HUES64 (cell line): ENCODE measurements at regions not wholly inside any gene's neighbourhood (a gene's known extent, or its start where the extent isn't known, plus 50 kb on each side); places are given as distances from the start of the nearest gene placed in this dataset.

Experiments
- H3K27ac ChIP-seq: 2 replicates; pipeline ENCODE4 v1.7.0; 2013; ENCODE audit warnings: low read depth, low read length, inconsistent platforms
- H3K27me3 ChIP-seq: 2 replicates; pipeline ENCODE4 v1.6.1; 2013; ENCODE audit warnings: mild to moderate bottlenecking, low read length; ENCODE audit not compliant: insufficient read depth
- H3K36me3 ChIP-seq: 2 replicates; pipeline ENCODE4 v1.6.1; 2013; ENCODE audit warnings: mild to moderate bottlenecking, low read length; ENCODE audit not compliant: insufficient read depth
- H3K4me1 ChIP-seq: 2 replicates; pipeline ENCODE4 v1.6.1; 2013; ENCODE audit warnings: mild to moderate bottlenecking, low read length, moderate library complexity; ENCODE audit not compliant: insufficient read depth
- H3K4me3 ChIP-seq: 2 replicates; pipeline ENCODE4 v1.5.1; 2013; ENCODE audit warnings: mild to moderate bottlenecking, low read length, moderate library complexity
- H3K9ac ChIP-seq: 2 replicates; pipeline ENCODE4 v1.6.1; 2013; ENCODE audit warnings: mild to moderate bottlenecking, low read depth, low read length
- H3K9me3 ChIP-seq: 2 replicates; pipeline ENCODE4 v1.6.1; 2013; ENCODE audit warnings: low read depth, low read length; ENCODE audit not compliant: insufficient read depth
- WGBS: fragments of 150-250, 120-280 bp; methylation state at CpG from one replicate; pipeline ENCODE4 v1.1.7; 2013; ENCODE audit warnings: missing lambda C conversion rate; 5-methylcytosine and 5-hydroxymethylcytosine counted together

- 82% methylated on average over 1 of the region's 1 CpG for WGBS
Observed at GRCh38 chr5:125882061-125882460, 541.1 kb upstream of the GRAMD2B start.

GRCh38 chr5:125883223-125883622 is 540.0 kb upstream of the GRAMD2B start:
- WGBS = 92% methylated on average over 2 of the region's 4 CpGs
- no peaks in the 10 kb centered on the region for H3K27me3 ChIP-seq
- no peak overlapping the region for H3K9ac ChIP-seq
- no peak overlapping the region for H3K27ac ChIP-seq
- H3K4me1 ChIP-seq = no peaks in the 10 kb centered on the region
- no peaks in the 10 kb centered on the region for H3K9me3 ChIP-seq
- H3K36me3 ChIP-seq = no peaks in the 10 kb centered on the region
- H3K4me3 ChIP-seq = no peak overlapping the region

More at GRCh38 chr5:125882061-125882460, 541.1 kb upstream of the GRAMD2B start:
- H3K27ac ChIP-seq = no peak overlapping the region
- no peaks in the 10 kb centered on the region for H3K4me1 ChIP-seq
- H3K9me3 ChIP-seq = no peaks in the 10 kb centered on the region
- H3K4me3 ChIP-seq = no peak overlapping the region
- no peaks in the 10 kb centered on the region for H3K27me3 ChIP-seq
- no peaks in the 10 kb centered on the region for H3K36me3 ChIP-seq
- no peak overlapping the region for H3K9ac ChIP-seq

- H3K4me3 ChIP-seq = no peak overlapping the region
- H3K9ac ChIP-seq = no peak overlapping the region
- H3K27me3 ChIP-seq = no peaks in the 10 kb centered on the region
- H3K9me3 ChIP-seq = no peaks in the 10 kb centered on the region
- no peak overlapping the region for H3K27ac ChIP-seq
- no peaks in the 10 kb centered on the region for H3K36me3 ChIP-seq
- no peaks in the 10 kb centered on the region for H3K4me1 ChIP-seq
Observed at GRCh38 chr5:125888358-125888757, 534.9 kb upstream of the GRAMD2B start.

GRCh38 chr5:125890511-125890931 is 532.7 kb upstream of the GRAMD2B start:
- H3K27ac ChIP-seq = no peak overlapping the region
- H3K4me1 ChIP-seq = no peaks in the 10 kb centered on the region
- no peaks in the 10 kb centered on the region for H3K9me3 ChIP-seq

GRCh38 chr5:125891061-125891725 is 532.0 kb upstream of the GRAMD2B start:
- Histone ChIP-seq H3K9ac (no peak overlapping the region), H3K36me3 (no peaks in the 10 kb centered on the region), H3K27me3 (no peaks in the 10 kb centered on the region), H3K27ac (no peak overlapping the region), H3K4me1 (no peaks in the 10 kb centered on the region), H3K4me3 (no peak overlapping the region), H3K9me3 (no peaks in the 10 kb centered on the region)
- WGBS = 94% methylated on average over 2 of the region's 2 CpGs

More at GRCh38 chr5:125890511-125890931, 532.7 kb upstream of the GRAMD2B start:
- no peak overlapping the region for H3K4me3 ChIP-seq
- no peaks in the 10 kb centered on the region for H3K36me3 ChIP-seq
- no peaks in the 10 kb centered on the region for H3K27me3 ChIP-seq
- H3K9ac ChIP-seq = no peak overlapping the region

GRCh38 chr5:125894383-125894782 is 528.8 kb upstream of the GRAMD2B start:
- no peak overlapping the region for H3K9ac ChIP-seq
- WGBS = 89% methylated on average over 1 of the region's 1 CpG
- H3K27ac ChIP-seq = no peak overlapping the region
- H3K36me3 ChIP-seq = no peaks in the 10 kb centered on the region
- no peak overlapping the region for H3K4me3 ChIP-seq
- no peaks in the 10 kb centered on the region for H3K27me3 ChIP-seq
- no peaks in the 10 kb centered on the region for H3K9me3 ChIP-seq
- H3K4me1 ChIP-seq = no peaks in the 10 kb centered on the region

- no peak overlapping the region for H3K27ac ChIP-seq
- no peaks in the 10 kb centered on the region for H3K9me3 ChIP-seq
- H3K27me3 ChIP-seq = no peaks in the 10 kb centered on the region
- 0% methylated on average over 2 of the region's 3 CpGs for WGBS
- H3K4me1 ChIP-seq = no peaks in the 10 kb centered on the region
- no peaks in the 10 kb centered on the region for H3K36me3 ChIP-seq
- H3K9ac ChIP-seq = no peak overlapping the region
- no peak overlapping the region for H3K4me3 ChIP-seq
Observed at GRCh38 chr5:125896368-125896767, 526.8 kb upstream of the GRAMD2B start.

GRCh38 chr5:125897089-125897488 is 526.1 kb upstream of the GRAMD2B start:
- Histone ChIP-seq H3K9ac (no peak overlapping the region), H3K36me3 (no peaks in the 10 kb centered on the region), H3K9me3 (no peaks in the 10 kb centered on the region), H3K27ac (no peak overlapping the region), H3K4me1 (no peaks in the 10 kb centered on the region), H3K4me3 (no peak overlapping the region), H3K27me3 (no peaks in the 10 kb centered on the region)

GRCh38 chr5:125898851-125899405 is 524.3 kb upstream of the GRAMD2B start:
- Histone ChIP-seq H3K9ac (no peak overlapping the region), H3K36me3 (no peaks in the 10 kb centered on the region), H3K4me1 (peaks cover 9% of the 10 kb centered on the region), H3K27me3 (no peaks in the 10 kb centered on the region), H3K9me3 (no peaks in the 10 kb centered on the region), H3K4me3 (no peak overlapping the region), H3K27ac (no peak overlapping the region)
- no CpG with 5 or more reads among the region's 2 CpGs for WGBS

- no peaks in the 10 kb centered on the region for H3K27me3 ChIP-seq
- H3K4me1 ChIP-seq = no peaks in the 10 kb centered on the region
- no peak overlapping the region for H3K9ac ChIP-seq
- no peak overlapping the region for H3K4me3 ChIP-seq
- no peak overlapping the region for H3K27ac ChIP-seq
- H3K36me3 ChIP-seq = no peaks in the 10 kb centered on the region
- WGBS = 93% methylated on average over 1 of the region's 1 CpG
- H3K9me3 ChIP-seq = peaks cover 8% of the 10 kb centered on the region; the same call in 1 of the 2 replicates
Observed at GRCh38 chr5:125912028-125912427, 511.2 kb upstream of the GRAMD2B start.

GRCh38 chr5:125913200-125913599 is 510.0 kb upstream of the GRAMD2B start:
- Histone ChIP-seq H3K4me1 (no peaks in the 10 kb centered on the region), H3K9ac (no peak overlapping the region), H3K4me3 (no peak overlapping the region), H3K9me3 (peaks cover 7% of the 10 kb centered on the region; the same call in 1 of the 2 replicates), H3K36me3 (no peaks in the 10 kb centered on the region), H3K27ac (no peak overlapping the region), H3K27me3 (no peaks in the 10 kb centered on the region)
- WGBS = 92% methylated on average over 2 of the region's 2 CpGs

GRCh38 chr5:125914471-125914870 is 508.7 kb upstream of the GRAMD2B start:
- Histone ChIP-seq H3K27me3 (no peaks in the 10 kb centered on the region), H3K9me3 (no peaks in the 10 kb centered on the region), H3K4me1 (no peaks in the 10 kb centered on the region), H3K36me3 (no peaks in the 10 kb centered on the region), H3K9ac (no peak overlapping the region), H3K4me3 (no peak overlapping the region), H3K27ac (no peak overlapping the region)
- WGBS = 98% methylated on average over 3 of the region's 3 CpGs
